Rectal smooth muscle tissue (tissue), 1 donor: ENCODE measurements at regions not wholly inside any gene's neighbourhood (a gene's known extent, or its start where the extent isn't known, plus 50 kb on each side); places are given as distances from the start of the nearest gene placed in this dataset.

ENCODE experiments used
- H3K27ac ChIP-seq: one replicate; pipeline ENCODE4 v1.7.0; 2013; ENCODE audit warnings: low read depth, low read length, inconsistent platforms
- H3K27me3 ChIP-seq: one replicate; pipeline ENCODE4 v1.7.0; 2013; ENCODE audit warnings: low read length; ENCODE audit not compliant: control insufficient read depth, insufficient read depth
- H3K36me3 ChIP-seq: one replicate; pipeline ENCODE4 v1.7.0; 2013; ENCODE audit warnings: low read length; ENCODE audit not compliant: control insufficient read depth, insufficient read depth
- H3K4me1 ChIP-seq: one replicate; pipeline ENCODE4 v1.7.0; 2013; ENCODE audit warnings: low read length; ENCODE audit not compliant: control insufficient read depth, insufficient read depth
- H3K4me3 ChIP-seq: one replicate; pipeline ENCODE4 v1.7.0; 2013; ENCODE audit warnings: low read length
- H3K9ac ChIP-seq: one replicate; pipeline ENCODE4 v1.7.0; 2013; ENCODE audit warnings: low read length

- Histone ChIP-seq H3K27ac (no peak overlapping the region), H3K36me3 (no peaks in the 10 kb centered on the region), H3K27me3 (no peaks in the 10 kb centered on the region), H3K9ac (no peak overlapping the region), H3K4me1 (no peaks in the 10 kb centered on the region), H3K4me3 (no peak overlapping the region)
These were observed 143.4 kb upstream of the STK17B start for GRCh38 chr2:196314780-196315179.

- H3K27me3 ChIP-seq, result no peaks in the 10 kb centered on the region
- H3K36me3 ChIP-seq, result no peaks in the 10 kb centered on the region
- H3K27ac ChIP-seq, result no peak overlapping the region
- no peak overlapping the region for H3K4me3 ChIP-seq
- H3K9ac ChIP-seq, result no peak overlapping the region
- no peaks in the 10 kb centered on the region for H3K4me1 ChIP-seq
These were observed 144.1 kb upstream of the STK17B start for GRCh38 chr2:196315388-196316049.

DNA sequence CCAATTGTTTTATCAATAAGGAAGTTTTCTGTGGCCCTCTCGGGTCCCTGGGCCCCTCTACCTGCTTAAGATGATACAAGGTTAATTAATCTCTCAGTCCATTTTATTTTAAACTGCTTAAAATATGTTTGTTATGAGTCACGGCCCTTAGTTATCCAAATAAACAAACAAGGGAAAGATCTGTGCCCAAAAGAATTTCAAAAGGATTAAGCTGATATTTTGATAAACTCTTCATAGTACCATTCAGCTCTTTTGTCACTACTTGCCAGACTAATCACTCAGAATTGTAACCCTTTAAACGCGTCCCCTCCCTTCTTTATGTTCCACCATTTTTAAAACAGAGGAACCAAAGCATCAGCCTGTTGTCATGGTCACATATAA lies 144.7 kb upstream of the STK17B start:
- no peak overlapping the region for H3K9ac ChIP-seq
- no peak overlapping the region for H3K4me3 ChIP-seq
- H3K36me3 ChIP-seq, result no peaks in the 10 kb centered on the region
- H3K4me1 ChIP-seq, result no peaks in the 10 kb centered on the region
- H3K27ac ChIP-seq, result no peak overlapping the region
- H3K27me3 ChIP-seq, result no peaks in the 10 kb centered on the region

DNA sequence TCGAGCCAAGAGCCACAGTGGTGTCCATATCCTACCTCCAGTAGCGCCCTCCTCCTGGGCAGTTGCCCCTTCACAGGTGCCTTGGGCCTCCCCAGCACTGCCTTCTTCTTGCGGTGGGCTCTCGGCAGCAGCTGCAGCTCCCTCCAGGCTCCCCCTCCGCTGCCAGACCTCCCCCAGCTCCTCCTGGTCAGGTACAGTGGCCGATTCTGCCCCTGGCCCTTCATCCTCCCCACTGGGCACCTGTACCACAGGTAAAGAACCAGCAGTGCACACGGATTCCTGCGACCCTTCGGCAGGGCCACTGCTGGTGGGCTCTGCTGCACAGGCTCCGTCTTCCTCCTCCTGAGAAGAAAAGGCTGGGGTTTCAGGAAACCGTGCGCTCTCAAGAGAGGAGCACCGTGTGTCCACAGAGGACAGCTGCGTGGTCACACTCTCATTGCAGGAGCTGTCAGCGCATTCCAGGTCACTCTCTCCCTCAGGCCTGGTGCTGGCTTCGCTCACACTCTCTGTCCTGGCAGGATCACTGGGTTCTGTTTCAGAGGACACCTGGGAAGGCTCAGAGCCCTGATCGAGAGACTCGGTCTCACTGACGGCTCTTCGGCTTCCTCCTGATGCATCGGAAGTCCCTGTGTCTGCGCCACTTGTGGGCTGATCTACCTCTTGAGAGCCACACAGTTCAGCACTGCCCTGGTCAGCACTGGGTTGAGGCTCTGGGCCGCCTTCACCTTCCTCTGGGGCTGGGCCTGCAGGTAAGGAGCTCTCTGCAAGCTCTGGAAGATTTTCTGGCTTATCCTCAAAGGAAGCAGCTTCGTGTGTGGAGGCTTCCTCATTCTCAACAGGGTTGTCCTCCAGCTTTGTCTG lies 147.4 kb upstream of the STK17B start:
- Histone ChIP-seq H3K36me3 (no peaks in the 10 kb centered on the region), H3K4me3 (no peak overlapping the region), H3K27ac (no peak overlapping the region), H3K4me1 (no peaks in the 10 kb centered on the region), H3K27me3 (no peaks in the 10 kb centered on the region), H3K9ac (no peak overlapping the region)

DNA sequence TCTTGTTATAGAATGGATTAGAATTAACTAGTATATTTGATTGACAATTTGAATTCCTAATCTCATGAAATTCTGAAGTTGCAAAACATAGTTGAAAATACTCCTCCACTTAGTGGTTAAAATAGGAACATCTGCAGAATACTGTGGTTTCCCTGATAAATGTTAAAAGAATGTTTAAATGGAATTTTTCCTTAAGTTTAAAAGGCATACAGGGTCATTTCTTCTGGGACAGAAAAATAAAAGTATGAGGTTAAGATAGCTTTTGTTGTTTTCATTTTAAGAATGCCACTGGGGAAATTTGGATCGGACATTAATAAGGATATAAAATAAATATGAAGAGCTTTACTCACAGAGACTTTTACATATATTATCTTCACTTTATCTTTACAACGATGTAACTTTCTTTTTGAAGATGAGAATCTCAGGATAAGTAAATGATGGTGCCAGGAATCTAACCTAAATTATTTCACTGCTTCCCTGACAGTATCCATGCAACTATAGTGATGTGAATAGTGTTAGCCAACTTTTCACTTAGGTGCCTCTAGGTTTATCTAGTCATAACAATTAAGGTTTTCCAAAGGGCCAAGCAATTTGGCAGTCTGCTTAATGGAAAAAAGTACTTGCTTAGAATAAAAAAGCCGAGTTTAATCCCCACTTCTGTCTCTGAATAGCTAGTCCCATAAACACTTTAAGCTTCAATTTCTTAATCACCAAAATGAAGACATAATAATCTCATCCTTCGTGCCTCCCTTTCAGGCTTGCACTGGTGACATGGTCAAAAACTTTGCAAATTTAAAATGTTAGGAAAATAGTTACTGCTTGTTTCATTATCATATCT lies 151.8 kb upstream of the STK17B start:
- Histone ChIP-seq H3K4me1 (no peaks in the 10 kb centered on the region), H3K27ac (no peak overlapping the region), H3K27me3 (no peaks in the 10 kb centered on the region), H3K9ac (no peak overlapping the region), H3K36me3 (no peaks in the 10 kb centered on the region), H3K4me3 (no peak overlapping the region)

DNA sequence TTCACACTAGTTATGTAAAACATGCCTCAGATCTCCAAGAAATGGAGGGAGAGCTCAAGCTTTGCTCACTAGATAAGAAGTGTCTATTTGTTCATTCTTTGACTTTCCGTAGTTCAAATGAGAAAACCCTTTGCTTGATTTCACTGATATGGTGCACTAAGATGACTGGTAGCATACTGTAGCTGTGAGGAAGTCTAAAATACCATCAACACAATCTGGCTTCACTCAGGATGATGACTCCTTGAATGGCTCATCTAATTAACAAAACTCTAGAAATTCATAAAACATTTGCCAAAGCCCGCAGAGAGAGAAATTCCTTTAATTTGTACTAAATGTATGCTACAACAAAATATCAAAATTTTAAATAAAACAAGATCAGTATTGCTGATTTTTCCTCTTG lies 152.8 kb upstream of the STK17B start:
- Histone ChIP-seq H3K36me3 (no peaks in the 10 kb centered on the region), H3K27me3 (no peaks in the 10 kb centered on the region), H3K9ac (no peak overlapping the region), H3K4me3 (no peak overlapping the region), H3K27ac (no peak overlapping the region), H3K4me1 (no peaks in the 10 kb centered on the region)

GRCh38 chr2:196328088-196328680 lies 156.8 kb upstream of the STK17B start:
- Histone ChIP-seq H3K9ac (no peak overlapping the region), H3K27ac (no peak overlapping the region), H3K36me3 (no peaks in the 10 kb centered on the region), H3K27me3 (no peaks in the 10 kb centered on the region), H3K4me1 (no peaks in the 10 kb centered on the region), H3K4me3 (no peak overlapping the region)

DNA sequence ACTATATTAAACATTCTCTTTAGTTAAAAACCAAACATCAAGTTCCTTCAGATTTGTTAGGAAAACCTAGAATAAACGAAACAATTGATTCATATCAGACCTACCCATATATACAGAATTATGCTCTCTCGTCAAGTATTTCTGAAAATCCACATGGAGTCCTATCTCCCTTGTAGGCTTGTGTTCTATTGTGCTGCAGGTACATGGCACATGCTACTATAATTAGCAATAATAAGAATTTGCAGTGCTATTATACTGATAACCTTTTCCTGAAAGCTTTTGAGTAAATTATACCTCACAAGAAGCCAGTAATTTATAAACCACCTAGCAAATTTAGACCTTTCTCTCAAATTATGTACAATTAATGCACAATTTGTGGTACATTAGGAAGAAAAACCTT lies 158.6 kb upstream of the STK17B start:
- Histone ChIP-seq H3K27me3 (no peaks in the 10 kb centered on the region), H3K36me3 (no peaks in the 10 kb centered on the region), H3K27ac (no peak overlapping the region), H3K4me1 (no peaks in the 10 kb centered on the region), H3K9ac (no peak overlapping the region), H3K4me3 (no peak overlapping the region)

DNA sequence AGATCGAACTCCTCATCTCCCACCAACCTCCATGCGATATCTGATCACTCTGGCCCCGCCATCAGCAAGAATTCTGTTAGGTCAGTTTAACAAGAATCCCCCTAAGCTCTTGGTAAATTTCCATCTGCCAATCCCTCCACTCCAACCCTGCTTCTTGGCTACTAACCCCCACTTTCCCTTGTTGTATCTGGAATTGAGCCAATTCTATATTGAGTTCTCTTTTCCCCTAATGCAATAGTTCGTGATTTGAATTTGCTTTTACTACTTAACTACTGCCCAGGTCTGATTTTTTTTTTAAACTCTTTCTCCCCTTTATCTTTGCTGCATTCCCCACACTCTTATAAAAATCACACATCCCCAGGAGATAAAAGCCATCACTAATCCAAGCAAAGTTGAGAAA lies 159.3 kb upstream of the STK17B start:
- Histone ChIP-seq H3K4me1 (no peaks in the 10 kb centered on the region), H3K4me3 (no peak overlapping the region), H3K27me3 (no peaks in the 10 kb centered on the region), H3K9ac (no peak overlapping the region), H3K27ac (no peak overlapping the region), H3K36me3 (no peaks in the 10 kb centered on the region)

DNA sequence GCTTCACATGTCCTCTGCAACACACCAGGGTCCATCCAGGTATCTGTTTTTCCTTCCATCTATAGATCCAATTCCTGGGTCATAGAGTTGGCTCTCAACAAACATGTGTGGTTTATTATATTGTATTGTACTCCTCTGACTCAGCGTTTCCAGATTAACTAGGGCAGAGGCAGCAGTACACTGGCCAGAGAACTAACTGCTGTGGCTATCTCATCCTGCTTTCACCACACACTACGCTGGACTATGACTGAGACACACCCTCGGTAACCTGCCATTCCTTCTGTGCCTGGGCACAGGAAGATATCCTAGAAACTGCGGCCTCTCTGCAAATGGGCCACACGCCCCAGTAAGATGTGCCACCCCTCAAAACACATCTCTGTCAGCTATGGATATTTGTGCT lies 159.8 kb upstream of the STK17B start:
- Histone ChIP-seq H3K4me1 (no peaks in the 10 kb centered on the region), H3K36me3 (no peaks in the 10 kb centered on the region), H3K27me3 (no peaks in the 10 kb centered on the region), H3K4me3 (no peak overlapping the region), H3K27ac (no peak overlapping the region), H3K9ac (no peak overlapping the region)

DNA sequence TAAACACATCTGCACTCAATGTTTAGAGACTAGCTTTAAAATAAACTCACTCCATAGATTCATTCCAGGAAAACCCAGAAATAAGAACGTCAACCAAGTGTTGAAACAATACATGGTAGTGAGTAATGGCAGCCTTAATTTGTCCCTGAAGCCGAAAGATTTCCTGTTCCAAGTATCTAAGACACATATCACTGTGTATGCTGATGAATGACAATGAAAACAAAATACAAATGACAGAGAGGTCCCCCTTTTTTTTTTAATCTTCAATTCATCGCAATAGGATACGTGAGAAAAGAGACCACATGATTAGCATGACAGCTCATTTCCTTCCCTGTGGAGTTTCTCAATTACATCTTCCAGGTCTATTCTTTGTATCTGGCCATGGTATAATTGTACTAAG lies 160.5 kb upstream of the STK17B start:
- Histone ChIP-seq H3K27me3 (no peaks in the 10 kb centered on the region), H3K27ac (no peak overlapping the region), H3K9ac (no peak overlapping the region), H3K4me1 (no peaks in the 10 kb centered on the region), H3K4me3 (no peak overlapping the region), H3K36me3 (no peaks in the 10 kb centered on the region)

DNA sequence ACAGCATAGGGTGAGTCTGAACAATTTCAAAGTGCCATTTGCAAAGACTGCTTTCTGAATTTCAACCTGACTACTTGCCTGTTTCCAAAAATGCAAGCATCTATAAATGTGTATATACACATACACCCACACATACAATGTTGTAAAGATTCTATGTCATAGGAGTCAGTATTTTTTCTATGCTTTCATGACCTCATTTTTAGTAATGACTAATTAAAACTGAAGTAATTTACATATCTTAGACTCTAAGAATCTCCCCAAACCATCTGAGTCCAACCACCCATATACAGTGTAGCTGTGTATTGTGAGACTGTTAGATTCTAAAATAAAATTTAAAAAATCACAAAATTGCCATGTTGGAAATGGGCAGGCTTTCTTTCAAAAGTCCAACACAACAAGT lies 162.0 kb upstream of the STK17B start:
- H3K4me1 ChIP-seq, result no peaks in the 10 kb centered on the region
- no peaks in the 10 kb centered on the region for H3K27me3 ChIP-seq
- H3K27ac ChIP-seq, result no peak overlapping the region
- no peak overlapping the region for H3K9ac ChIP-seq
- H3K4me3 ChIP-seq, result no peak overlapping the region
- no peaks in the 10 kb centered on the region for H3K36me3 ChIP-seq
